HAP-1 (cell line): ENCODE measurements at regions not wholly inside any gene's neighbourhood (a gene's known extent, or its start where the extent isn't known, plus 50 kb on each side); places are given as distances from the start of the nearest gene placed in this dataset.

Experiments used
- DNase-seq, 2 experiments: peaks; one replicate each; pipeline ENCODE4 v3.0.0-alpha.2; 2016 to 2020; ENCODE audit warnings: low spot score in 2 of 2
- H3K27me3 ChIP-seq: fragments of 250-450 bp; sonication (Bioruptor Pico); 2 replicates; pipeline ENCODE4 v1.5.1; 2020; ENCODE audit warnings: low read depth, mild to moderate bottlenecking, moderate library complexity
- H3K36me3 ChIP-seq: fragments of 250-450 bp; sonication (Bioruptor Pico); replicated peaks from 2 replicates; pipeline ENCODE4 v1.5.1; 2020; ENCODE audit warnings: mild to moderate bottlenecking
- H3K4me1 ChIP-seq: fragments of 250-450 bp; sonication (Bioruptor Pico); 2 replicates; pipeline ENCODE4 v1.5.1; 2020; ENCODE audit warnings: mild to moderate bottlenecking
- H3K4me3 ChIP-seq: fragments of 250-450 bp; sonication (Bioruptor Pico); 2 replicates; pipeline ENCODE4 v1.5.1; 2020; ENCODE audit warnings: mild to moderate bottlenecking, moderate library complexity
- H3K9me3 ChIP-seq: fragments of 250-450 bp; sonication (Bioruptor Pico); 2 replicates; pipeline ENCODE4 v1.5.1; 2020; ENCODE audit warnings: mild to moderate bottlenecking, moderate library complexity
- in situ Hi-C: fragments of 300-500 bp; cut with MboI; formaldehyde crosslinking; loops from 3 replicates; pipeline ENCODE4 v1.14.3; 2020; ENCODE audit warnings: low sequenced_read_pairs, inconsistent platforms, mixed read lengths

DNA sequence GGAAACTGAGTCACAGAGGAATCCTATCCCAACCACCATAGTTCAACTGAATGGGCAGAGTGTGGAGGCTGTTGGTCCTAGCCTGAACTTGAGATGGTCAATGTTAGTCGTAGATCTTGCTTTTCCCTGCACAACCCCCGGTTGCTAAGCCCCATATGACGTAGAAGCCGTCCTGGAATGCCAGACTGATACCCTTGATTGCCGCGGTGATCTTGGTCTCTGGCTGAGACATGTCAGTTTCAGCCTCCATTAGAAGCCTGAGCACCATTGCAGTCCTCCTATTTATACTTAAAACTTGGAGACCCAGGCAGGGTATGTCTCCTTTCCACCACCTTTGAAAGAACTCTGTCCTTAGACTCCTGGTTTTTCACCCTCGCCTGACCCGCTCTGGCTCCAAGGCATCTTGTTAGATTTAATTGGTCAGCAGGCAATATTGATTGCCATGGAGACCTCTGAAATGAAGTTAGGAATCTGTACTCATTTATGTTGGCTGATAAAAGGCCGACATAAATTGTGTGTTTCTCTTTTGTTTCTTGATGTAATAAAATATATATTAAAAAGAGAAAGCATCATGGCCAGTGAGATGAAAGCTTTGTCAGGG is 53.4 kb downstream of the RPLP1 start:
- DNase-seq, result peak in 1 of 2 experiments; percentile 6
- no peak overlapping the region for H3K4me3 ChIP-seq
- in situ Hi-C loops, result loop anchor here (10.0 kb wide), 1 partner anchor 229 kb away; no protein-coding TSS in a partner anchor
- no peaks in the 10 kb centered on the region for H3K9me3 ChIP-seq
- no peaks in the 10 kb centered on the region for H3K36me3 ChIP-seq
- H3K4me1 ChIP-seq, result no peaks in the 10 kb centered on the region
- H3K27me3 ChIP-seq, result no peaks in the 10 kb centered on the region

DNA sequence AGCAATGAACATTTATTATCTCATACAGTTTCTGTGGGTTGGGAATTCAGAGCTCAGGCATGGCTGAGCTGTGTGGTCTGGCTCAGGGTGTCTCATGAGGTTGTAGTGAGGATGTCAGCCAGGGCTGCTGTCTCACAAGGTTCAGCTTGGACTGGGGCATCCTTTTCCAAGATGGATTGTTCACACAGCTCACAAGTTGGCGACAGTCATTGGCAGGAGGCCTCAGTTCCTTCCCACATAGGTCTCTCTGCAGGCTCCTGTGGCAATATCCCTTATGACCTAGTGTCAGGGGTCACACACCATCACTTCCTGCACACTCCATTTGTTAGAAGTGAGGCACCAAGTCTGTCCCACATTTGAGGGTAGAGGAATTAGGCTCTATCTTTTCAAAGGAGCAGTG is 56.0 kb downstream of the RPLP1 start:
- Histone ChIP-seq H3K27me3 (no peaks in the 10 kb centered on the region), H3K4me1 (no peaks in the 10 kb centered on the region), H3K4me3 (no peak overlapping the region), H3K9me3 (no peaks in the 10 kb centered on the region), H3K36me3 (no peaks in the 10 kb centered on the region)
- in situ Hi-C loops, result loop anchor here (10.0 kb wide), 1 partner anchor 226 kb away; no protein-coding TSS in a partner anchor
- peak in 1 of 2 experiments; percentile 4 for DNase-seq

DNA sequence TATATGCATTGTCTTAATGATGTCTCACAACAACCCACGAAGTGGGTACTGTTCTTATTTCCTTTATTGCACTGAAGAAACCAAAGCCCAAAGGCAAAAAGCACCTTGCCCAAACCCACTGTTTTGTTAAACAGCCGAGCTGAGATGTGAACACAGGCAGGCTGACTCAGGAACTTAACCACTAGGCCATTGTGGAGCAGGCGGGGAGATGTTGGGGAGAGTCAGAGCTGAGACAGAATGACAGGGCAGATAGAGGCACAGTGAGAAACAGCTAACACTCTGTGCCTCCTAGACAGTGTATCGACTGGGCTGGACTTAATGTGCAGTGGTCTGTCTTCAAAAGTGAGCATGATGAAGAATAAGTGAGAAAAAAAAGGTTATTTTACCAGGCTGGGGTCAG is 56.5 kb downstream of the RPLP1 start:
- H3K9me3 ChIP-seq, result no peaks in the 10 kb centered on the region
- H3K4me1 ChIP-seq, result no peaks in the 10 kb centered on the region
- H3K4me3 ChIP-seq, result no peak overlapping the region
- in situ Hi-C loops, result loop anchor here (10.0 kb wide), 1 partner anchor 226 kb away; no protein-coding TSS in a partner anchor
- H3K27me3 ChIP-seq, result no peaks in the 10 kb centered on the region
- DNase-seq, result peak in 1 of 2 experiments; percentile 6
- no peaks in the 10 kb centered on the region for H3K36me3 ChIP-seq

DNA sequence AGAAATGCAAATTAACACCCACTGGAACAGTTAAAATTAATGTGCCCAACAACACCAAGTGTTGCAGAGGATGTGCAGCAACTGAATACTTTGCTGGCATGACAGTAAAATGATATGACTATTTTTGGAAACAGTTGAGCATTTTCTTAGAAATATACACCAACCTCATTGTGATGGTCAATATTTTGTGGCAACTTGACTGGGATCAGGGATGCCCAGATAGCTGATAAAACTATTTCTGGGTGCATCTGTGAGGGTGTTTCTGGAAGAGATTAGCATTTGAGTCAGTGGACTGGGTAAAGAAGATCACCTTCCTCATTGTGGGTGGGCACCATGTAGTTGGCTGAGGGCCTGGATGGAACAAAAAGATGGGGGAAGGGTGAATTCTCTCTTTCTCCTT is 57.9 kb downstream of the RPLP1 start:
- no peaks in the 10 kb centered on the region for H3K36me3 ChIP-seq
- H3K4me1 ChIP-seq, result no peaks in the 10 kb centered on the region
- no peak for DNase-seq
- no peak overlapping the region for H3K4me3 ChIP-seq
- in situ Hi-C loops, result no loop called here
- no peaks in the 10 kb centered on the region for H3K27me3 ChIP-seq
- no peaks in the 10 kb centered on the region for H3K9me3 ChIP-seq

DNA sequence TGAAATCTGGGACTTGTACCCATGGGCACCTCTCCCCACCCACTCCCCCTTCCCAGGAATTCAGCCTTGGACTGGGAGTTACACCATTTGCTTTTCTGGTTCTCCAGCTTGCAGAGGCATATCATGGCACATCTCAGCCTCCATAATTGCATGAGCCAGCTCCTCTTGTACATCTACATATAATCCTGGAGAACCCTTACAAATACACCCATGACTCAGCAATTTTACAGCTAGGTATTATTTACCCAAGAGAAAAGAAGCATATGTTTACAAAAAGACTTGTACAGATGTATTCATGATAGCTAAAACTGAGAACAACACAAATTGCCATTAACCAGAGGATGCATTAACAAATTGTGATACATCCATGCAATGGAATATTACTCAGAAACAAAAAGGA is 58.4 kb downstream of the RPLP1 start:
- peak in 1 of 2 experiments; percentile 6 for DNase-seq
- in situ Hi-C loops, result no loop called here
- no peak overlapping the region for H3K4me3 ChIP-seq
- H3K36me3 ChIP-seq, result no peaks in the 10 kb centered on the region
- H3K9me3 ChIP-seq, result no peaks in the 10 kb centered on the region
- no peaks in the 10 kb centered on the region for H3K4me1 ChIP-seq
- H3K27me3 ChIP-seq, result no peaks in the 10 kb centered on the region

DNA sequence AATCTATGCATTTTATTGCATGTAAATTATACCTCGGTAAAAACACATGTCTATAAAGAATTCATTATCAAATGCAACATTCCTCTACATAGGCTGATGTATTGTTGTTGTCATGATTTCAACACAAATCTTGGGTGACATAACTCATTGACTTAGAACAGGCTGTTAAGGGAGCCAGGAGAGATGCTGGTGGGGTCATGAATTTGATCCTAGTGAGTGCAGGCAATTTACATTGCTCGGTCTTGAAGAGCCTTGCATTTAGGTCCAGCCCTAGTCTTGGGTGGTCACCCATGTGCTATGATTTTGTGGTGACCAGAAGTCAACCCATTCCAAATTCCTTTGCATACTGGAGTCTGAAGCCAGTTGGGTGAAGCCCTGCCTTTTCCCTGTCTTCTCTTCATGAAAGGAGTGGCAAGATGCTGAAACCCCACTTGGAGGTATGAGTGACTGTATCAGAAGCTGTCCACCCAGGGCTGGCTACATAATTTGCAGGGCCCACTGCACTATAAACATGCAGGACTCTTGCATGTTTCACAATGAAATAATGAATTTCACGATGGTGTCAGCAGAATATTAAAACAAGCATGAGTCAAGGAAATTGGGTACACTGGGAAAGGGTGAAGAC is 59.2 kb downstream of the RPLP1 start:
- DNase-seq, result no peak
- Histone ChIP-seq H3K4me1 (no peaks in the 10 kb centered on the region), H3K27me3 (no peaks in the 10 kb centered on the region), H3K36me3 (no peaks in the 10 kb centered on the region), H3K9me3 (no peaks in the 10 kb centered on the region), H3K4me3 (no peak overlapping the region)
- in situ Hi-C loops, result no loop called here

DNA sequence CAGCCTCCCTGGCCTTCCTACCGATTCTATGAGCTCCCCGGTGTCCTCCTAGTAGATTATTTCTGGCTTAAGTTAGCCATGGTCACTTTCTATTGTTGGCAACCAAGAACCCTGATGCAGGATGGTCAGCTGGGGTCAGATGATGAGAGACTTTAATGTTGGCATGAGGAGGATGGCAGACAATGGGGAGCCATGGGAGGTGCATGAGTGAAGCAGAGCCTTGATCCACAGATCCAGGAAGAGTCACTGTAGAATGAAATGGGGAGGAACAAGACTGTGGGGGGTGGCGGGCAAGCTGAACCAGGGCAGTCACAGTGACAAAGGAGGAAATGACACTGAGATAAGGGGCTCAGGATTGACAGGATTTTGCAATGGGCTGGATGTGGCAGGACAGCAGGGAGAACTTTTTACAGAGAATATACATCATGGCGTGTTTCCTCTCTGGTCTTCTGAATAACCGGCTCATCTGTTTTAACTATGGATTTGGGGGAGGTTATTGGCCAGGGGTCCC is 60.9 kb downstream of the RPLP1 start:
- Histone ChIP-seq H3K27me3 (no peaks in the 10 kb centered on the region), H3K9me3 (no peaks in the 10 kb centered on the region), H3K4me1 (no peaks in the 10 kb centered on the region), H3K36me3 (no peaks in the 10 kb centered on the region), H3K4me3 (no peak overlapping the region)
- in situ Hi-C loops, result no loop called here
- no peak for DNase-seq

DNA sequence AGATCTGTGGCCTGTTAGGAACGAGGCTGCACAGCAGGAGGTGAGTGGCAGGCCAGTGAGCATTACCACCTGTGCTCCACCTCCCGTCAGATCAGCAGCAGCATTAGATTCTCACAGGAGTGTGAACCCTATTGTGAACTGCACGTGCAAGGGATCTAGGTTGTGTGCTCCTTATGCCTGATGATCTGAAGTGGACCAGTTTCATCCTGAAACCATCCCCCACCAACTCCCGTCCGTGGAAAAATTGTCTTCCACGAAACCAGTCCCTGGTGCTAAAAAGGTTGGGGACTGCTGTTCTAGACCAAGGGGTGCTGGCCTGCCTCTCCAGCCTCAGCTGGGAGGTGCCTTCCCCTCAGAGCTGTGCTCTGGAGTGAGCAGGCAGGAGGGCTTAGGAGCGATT is 61.4 kb downstream of the RPLP1 start:
- in situ Hi-C loops, result no loop called here
- Histone ChIP-seq H3K4me3 (no peak overlapping the region), H3K36me3 (no peaks in the 10 kb centered on the region), H3K9me3 (no peaks in the 10 kb centered on the region), H3K27me3 (no peaks in the 10 kb centered on the region), H3K4me1 (no peaks in the 10 kb centered on the region)
- DNase-seq, result no peak

DNA sequence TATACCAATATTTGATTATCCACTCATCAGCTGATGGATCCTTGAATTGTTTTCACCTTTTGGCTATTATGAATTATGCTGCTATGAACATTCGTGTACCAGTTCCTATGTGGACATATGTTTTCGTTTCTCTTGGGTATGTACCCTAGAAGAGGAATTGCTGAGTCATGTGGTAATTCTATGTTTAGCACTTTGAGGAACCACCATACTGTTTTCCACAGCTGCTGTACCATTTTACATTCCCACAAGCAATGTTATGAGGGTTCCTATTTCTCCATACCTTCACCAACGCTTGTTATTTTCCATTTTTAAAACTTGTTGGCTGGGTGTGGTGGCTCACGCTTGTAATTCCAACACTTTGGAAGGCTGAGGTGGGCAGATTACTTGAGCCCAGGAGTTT is 62.9 kb downstream of the RPLP1 start:
- Histone ChIP-seq H3K4me1 (no peaks in the 10 kb centered on the region), H3K27me3 (no peaks in the 10 kb centered on the region), H3K36me3 (no peaks in the 10 kb centered on the region), H3K4me3 (no peak overlapping the region), H3K9me3 (no peaks in the 10 kb centered on the region)
- DNase-seq, result no peak
- in situ Hi-C loops, result no loop called here

DNA sequence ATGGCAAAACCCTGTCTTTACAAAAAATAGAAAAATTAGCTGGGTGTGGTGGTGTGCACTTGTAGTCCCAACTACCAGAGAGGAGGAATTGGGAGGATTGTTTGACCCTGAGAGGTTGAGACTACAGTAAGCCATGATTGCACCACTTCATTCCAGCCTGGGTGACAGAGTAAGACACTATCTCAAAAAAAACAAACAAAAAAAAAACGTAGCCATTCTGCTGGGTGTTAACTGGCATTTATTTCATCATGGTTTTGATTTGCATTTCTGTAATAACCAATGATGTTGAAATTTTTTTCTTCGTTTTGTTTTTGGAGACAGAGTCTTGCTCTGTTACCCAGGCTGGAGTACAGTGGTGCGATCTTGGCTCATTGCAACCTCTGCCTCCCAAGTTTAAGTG is 63.3 kb downstream of the RPLP1 start:
- Histone ChIP-seq H3K27me3 (no peaks in the 10 kb centered on the region), H3K9me3 (no peaks in the 10 kb centered on the region), H3K36me3 (no peaks in the 10 kb centered on the region), H3K4me1 (no peaks in the 10 kb centered on the region), H3K4me3 (no peak overlapping the region)
- no peak for DNase-seq
- in situ Hi-C loops, result no loop called here

DNA sequence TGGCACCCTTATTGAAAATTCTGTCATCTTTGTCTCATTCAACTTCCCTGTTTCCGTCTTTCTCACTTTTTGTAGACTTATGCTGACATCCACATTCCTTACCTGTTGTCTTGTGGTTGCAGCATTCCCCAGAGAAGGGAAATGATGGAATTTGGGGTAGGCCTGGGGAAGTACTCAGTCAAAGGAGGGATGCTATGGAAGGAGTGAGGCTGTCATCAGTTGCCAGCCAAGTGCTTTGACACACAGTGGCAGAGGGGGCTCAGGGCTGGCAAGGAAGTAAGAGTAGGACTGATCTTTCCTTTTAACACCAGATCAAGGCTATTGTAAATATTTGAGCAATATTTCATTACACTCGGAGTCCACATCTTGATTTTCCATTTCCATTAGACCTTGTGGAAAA is 64.4 kb downstream of the RPLP1 start:
- Histone ChIP-seq H3K27me3 (no peaks in the 10 kb centered on the region), H3K9me3 (no peaks in the 10 kb centered on the region), H3K4me3 (no peak overlapping the region), H3K36me3 (no peaks in the 10 kb centered on the region), H3K4me1 (no peaks in the 10 kb centered on the region)
- DNase-seq, result no peak
- in situ Hi-C loops, result no loop called here

DNA sequence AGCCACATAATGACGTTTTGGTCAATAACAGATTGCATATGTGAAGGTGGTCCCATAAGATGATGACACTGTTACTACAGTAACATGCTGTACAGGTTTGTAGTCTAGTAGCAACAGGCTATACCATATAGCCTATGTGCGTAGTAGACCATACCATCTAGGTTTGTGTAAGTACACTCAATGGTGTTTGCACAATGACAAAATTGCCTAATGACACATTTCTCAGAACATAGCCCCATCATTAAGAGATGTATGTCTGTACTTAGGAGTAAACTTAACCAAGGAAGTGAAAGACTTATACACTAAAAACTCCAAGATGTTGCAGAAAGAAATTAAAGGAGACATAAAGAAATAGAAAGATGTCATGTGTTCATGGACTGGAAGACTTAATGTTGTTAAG is 66.2 kb downstream of the RPLP1 start:
- Histone ChIP-seq H3K9me3 (no peaks in the 10 kb centered on the region), H3K4me1 (peaks cover 4% of the 10 kb centered on the region), H3K36me3 (no peaks in the 10 kb centered on the region), H3K4me3 (no peak overlapping the region), H3K27me3 (no peaks in the 10 kb centered on the region)
- DNase-seq, result no peak
- in situ Hi-C loops, result no loop called here

DNA sequence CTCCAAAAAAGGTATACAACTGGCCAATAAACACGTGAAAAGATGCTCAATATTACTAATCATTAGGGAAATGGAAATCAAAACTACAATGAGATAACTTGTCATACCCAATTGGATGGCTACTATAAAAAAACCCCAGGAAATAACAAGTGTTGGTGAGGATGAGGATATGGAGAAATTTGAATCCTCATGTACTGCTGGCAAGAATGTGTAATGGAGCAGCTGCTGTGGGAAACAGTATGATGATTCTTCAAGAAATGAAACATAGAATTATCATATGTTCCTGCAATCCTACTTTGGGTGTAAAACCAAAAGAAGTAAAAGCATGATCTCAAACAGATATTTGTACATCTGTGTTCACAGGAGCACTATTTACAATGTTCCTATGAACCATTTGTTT is 67.4 kb downstream of the RPLP1 start:
- DNase-seq, result no peak
- Histone ChIP-seq H3K36me3 (no peaks in the 10 kb centered on the region), H3K4me1 (peaks cover 16% of the 10 kb centered on the region), H3K27me3 (no peaks in the 10 kb centered on the region), H3K9me3 (no peaks in the 10 kb centered on the region), H3K4me3 (no peak overlapping the region)
- in situ Hi-C loops, result loop anchor here (10.0 kb wide), 1 partner anchor 205 kb away; no protein-coding TSS in a partner anchor

DNA sequence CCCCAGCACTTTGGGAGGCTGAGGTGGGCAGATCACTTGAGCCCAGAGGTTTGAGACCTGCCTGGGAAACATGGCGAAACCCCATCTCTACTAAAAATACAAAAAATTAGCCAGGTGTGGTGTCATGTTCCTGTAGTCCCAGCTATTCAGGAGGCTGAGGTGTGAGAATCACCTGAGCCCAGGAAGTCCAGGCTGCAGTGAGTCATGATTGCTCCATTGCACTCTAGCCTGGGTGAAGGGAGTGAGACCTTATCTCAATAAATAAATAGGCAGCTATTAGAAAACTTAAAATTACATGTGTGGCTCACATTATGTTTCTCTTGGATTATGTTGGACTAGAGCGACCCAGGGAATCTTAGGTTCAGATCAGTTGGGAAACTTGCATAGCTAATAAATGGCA is 69.7 kb downstream of the RPLP1 start:
- Histone ChIP-seq H3K27me3 (no peaks in the 10 kb centered on the region), H3K4me3 (no peak overlapping the region), H3K4me1 (peaks cover 39% of the 10 kb centered on the region), H3K9me3 (peaks cover 3% of the 10 kb centered on the region; the same call in 1 of the 2 replicates), H3K36me3 (no peaks in the 10 kb centered on the region)
- in situ Hi-C loops, result loop anchor here (10.0 kb wide), 1 partner anchor 202 kb away; no protein-coding TSS in a partner anchor
- no peak for DNase-seq
